Uterus (tissue), 2 donors: ENCODE measurements at regions not wholly inside any gene's neighbourhood (a gene's known extent, or its start where the extent isn't known, plus 50 kb on each side); places are given as distances from the start of the nearest gene placed in this dataset.

Source experiments
- POLR2A ChIP-seq, 2 donors: fragments of 450-650 bp; IDR thresholded peaks; one replicate each; pipeline ENCODE4 v1.6.1; 2016; ENCODE audit warnings: antibody characterized with exemption in 2 of 2, mild to moderate bottlenecking in 1 of 2, moderate library complexity in 1 of 2
- TF ChIP-seq, protein P1 (sequence below), 4 experiments: fragments of 200-600 bp in 2 of 4; fragments of 450-650 bp in 2 of 4; sonication (generic) in 2 of 4; IDR thresholded peaks; one replicate each; pipeline ENCODE4 v1.5.1; 2016 to 2019; ENCODE audit warnings: antibody characterized with exemption in 4 of 4, mild to moderate bottlenecking in 2 of 4, moderate library complexity in 1 of 4

DNA sequence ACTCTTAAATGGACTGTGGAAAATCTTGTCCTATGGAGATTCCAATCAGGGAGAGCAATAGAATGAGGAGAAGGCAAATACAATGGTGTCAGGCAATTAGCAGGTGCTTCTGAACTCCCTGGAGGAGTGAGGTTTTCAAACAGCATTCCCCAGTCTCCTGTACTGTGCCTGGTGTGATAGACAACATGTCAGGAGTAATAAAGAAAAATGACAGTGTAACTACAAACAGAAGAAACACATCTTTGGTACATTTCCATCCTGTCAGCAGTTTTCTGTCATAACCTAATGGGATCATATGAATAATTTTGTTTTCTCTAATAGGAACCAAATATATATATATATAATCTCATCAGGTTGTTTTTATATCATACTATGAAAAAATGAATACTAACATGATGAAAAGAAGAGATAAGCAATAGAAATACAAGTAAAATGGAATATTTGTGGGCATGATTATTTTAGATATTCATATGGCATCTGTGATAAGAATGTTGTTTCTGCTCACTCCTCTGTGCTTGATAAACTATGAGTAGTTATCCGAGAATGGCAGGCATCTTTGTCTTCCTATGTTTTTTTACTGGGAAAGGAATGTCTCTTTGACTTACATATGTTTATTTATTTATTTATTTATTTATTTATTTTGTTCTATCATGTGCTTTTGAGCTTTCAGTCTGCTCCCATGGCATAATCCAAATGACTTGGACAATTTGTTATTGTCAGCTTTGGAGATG, 441.7 kb downstream of the TXNL1 start:
- TF ChIP-seq, protein P1, sequence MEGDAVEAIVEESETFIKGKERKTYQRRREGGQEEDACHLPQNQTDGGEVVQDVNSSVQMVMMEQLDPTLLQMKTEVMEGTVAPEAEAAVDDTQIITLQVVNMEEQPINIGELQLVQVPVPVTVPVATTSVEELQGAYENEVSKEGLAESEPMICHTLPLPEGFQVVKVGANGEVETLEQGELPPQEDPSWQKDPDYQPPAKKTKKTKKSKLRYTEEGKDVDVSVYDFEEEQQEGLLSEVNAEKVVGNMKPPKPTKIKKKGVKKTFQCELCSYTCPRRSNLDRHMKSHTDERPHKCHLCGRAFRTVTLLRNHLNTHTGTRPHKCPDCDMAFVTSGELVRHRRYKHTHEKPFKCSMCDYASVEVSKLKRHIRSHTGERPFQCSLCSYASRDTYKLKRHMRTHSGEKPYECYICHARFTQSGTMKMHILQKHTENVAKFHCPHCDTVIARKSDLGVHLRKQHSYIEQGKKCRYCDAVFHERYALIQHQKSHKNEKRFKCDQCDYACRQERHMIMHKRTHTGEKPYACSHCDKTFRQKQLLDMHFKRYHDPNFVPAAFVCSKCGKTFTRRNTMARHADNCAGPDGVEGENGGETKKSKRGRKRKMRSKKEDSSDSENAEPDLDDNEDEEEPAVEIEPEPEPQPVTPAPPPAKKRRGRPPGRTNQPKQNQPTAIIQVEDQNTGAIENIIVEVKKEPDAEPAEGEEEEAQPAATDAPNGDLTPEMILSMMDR (IDR thresholded peaks at IDR 0.05) = no peak
- TF ChIP-seq POLR2A (IDR thresholded peaks at IDR 0.05) = no peak
